Activated CD8-positive, alpha-beta T cell treated with anti-CD3 and anti-CD28 coated beads for 36 hours (primary cell): ENCODE measurements at regions not wholly inside any gene's neighbourhood (a gene's known extent, or its start where the extent isn't known, plus 50 kb on each side); places are given as distances from the start of the nearest gene placed in this dataset.

ENCODE experiments used
- ATAC-seq: fragments of 200-7000 bp; cut with Tn5 transposase; one replicate; pipeline ENCODE4 v1.10.0; 2021; ENCODE audit warnings: mild to moderate bottlenecking, moderate library complexity
- CTCF ChIA-PET: fragments of 350-600 bp; sonication (Branson Sonifier 250); formaldehyde crosslinking; loops from one replicate; lab custom pipeline; 2021; ENCODE audit warnings: antibody characterized with exemption; lab: Charles Lee
- POLR2A ChIA-PET: fragments of 350-600 bp; sonication (Branson Sonifier 250); formaldehyde crosslinking; loops from one replicate; lab custom pipeline; 2021; ENCODE audit warnings: antibody characterized with exemption; lab: Charles Lee
- DNase-seq: peaks from one replicate; pipeline ENCODE4 v3.0.0-alpha.2; 2020
- H3K27ac Mint-ChIP-seq: one replicate; pipeline ENCODE4 v1.8.0; 2021; ENCODE audit warnings: mild to moderate bottlenecking, mixed read lengths
- H3K27me3 Mint-ChIP-seq: one replicate; pipeline ENCODE4 v1.8.0; 2021; ENCODE audit warnings: mixed read lengths
- H3K36me3 Mint-ChIP-seq: one replicate; pipeline ENCODE4 v1.8.0; 2021; ENCODE audit warnings: low read depth, mixed read lengths
- H3K4me1 Mint-ChIP-seq: one replicate; pipeline ENCODE4 v1.8.0; 2021; ENCODE audit warnings: low read depth, mixed read lengths
- H3K4me3 Mint-ChIP-seq: one replicate; pipeline ENCODE4 v1.8.0; 2021; ENCODE audit warnings: mild to moderate bottlenecking, moderate library complexity, mixed read lengths
- H3K9me3 Mint-ChIP-seq: one replicate; pipeline ENCODE4 v1.8.0; 2021; ENCODE audit warnings: mixed read lengths
- intact Hi-C: fragments of 100-400 bp; cut with micrococcal nuclease; formaldehyde crosslinking; loops from one replicate; pipeline ENCODE4 v1.10.0; 2022
- TF ChIP-seq, protein P1 (sequence below): fragments of 200-600 bp; IDR thresholded peaks from one replicate; pipeline ENCODE4 v1.8.0; 2022; ENCODE audit warnings: antibody characterized with exemption, mild to moderate bottlenecking

DNA sequence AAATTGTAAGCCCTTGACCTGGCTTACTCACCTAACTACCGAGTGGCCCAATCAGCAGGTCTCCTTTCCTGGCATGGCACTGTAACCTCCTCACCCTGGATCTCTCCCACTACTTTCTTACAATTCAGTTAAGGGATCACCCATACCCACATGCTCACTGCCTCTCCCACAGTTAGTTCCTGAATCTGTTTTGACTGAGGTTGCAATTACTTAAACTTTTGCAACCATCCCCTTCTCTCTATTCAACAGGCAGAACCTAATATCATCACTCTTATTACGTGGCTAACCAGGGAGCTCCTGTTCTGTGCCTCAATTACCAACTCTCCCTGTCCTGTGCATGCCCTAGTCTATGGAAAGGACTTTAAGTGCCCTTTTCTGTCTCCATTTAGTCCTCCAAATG lies 84.2 kb upstream of the IKZF1 start:
- Mint-ChIP-seq H3K27me3 (no peaks in the 10 kb centered on the region), H3K4me1 (peaks cover 26% of the 10 kb centered on the region), H3K27ac (no peak overlapping the region), H3K9me3 (peaks cover 29% of the 10 kb centered on the region), H3K36me3 (peaks cover 11% of the 10 kb centered on the region), H3K4me3 (no peak overlapping the region)
- DNase-seq (no peak), ATAC-seq (no peak)
- TF ChIP-seq, protein P1, sequence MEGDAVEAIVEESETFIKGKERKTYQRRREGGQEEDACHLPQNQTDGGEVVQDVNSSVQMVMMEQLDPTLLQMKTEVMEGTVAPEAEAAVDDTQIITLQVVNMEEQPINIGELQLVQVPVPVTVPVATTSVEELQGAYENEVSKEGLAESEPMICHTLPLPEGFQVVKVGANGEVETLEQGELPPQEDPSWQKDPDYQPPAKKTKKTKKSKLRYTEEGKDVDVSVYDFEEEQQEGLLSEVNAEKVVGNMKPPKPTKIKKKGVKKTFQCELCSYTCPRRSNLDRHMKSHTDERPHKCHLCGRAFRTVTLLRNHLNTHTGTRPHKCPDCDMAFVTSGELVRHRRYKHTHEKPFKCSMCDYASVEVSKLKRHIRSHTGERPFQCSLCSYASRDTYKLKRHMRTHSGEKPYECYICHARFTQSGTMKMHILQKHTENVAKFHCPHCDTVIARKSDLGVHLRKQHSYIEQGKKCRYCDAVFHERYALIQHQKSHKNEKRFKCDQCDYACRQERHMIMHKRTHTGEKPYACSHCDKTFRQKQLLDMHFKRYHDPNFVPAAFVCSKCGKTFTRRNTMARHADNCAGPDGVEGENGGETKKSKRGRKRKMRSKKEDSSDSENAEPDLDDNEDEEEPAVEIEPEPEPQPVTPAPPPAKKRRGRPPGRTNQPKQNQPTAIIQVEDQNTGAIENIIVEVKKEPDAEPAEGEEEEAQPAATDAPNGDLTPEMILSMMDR, result no peak
- POLR2A ChIA-PET, result interaction anchor here (1.1 kb wide), 1 partner anchor 35 kb away, joined by 3 read pairs; no protein-coding TSS in a partner anchor
- CTCF ChIA-PET, result no interaction called here
- intact Hi-C loops, result no loop called here

DNA sequence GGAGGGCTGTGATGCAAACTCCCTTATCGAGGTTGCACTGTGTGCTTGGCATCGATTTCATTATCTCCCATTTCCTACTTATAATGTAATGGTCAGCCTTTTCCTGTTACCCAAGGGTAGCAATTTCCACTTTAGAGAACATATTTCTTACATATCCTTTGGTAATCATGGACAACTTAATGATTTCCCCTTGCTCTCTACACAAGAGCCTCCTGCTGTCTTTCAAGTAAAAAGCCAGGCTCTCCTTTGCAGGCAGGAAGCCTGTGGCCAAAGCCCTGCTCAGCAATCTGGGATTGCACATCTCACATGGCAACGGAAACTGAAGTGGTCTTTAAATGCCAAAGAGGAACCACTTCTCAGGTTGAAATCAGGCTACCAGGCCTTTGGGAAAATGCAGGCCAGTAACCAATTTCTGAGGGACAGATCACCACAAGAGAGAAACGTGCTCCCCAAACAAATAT lies 86.7 kb upstream of the IKZF1 start:
- Mint-ChIP-seq H3K9me3 (peaks cover 23% of the 10 kb centered on the region), H3K36me3 (peaks cover 8% of the 10 kb centered on the region), H3K4me1 (peaks cover 45% of the 10 kb centered on the region), H3K27me3 (no peaks in the 10 kb centered on the region), H3K4me3 (no peak overlapping the region), H3K27ac (peak overlapping the region; percentile 43)
- CTCF ChIA-PET, result interaction anchor here (0.8 to 7.3 kb wide), 3 partner anchors 10 to 12 kb away, joined by 5 to 66 read pairs (median 7); no protein-coding TSS in a partner anchor
- no peak for DNase-seq
- intact Hi-C loops, result no loop called here
- TF ChIP-seq, protein P1, result no peak
- ATAC-seq, result no peak
- POLR2A ChIA-PET, result interaction anchor here (2.0 kb wide), 1 partner anchor 9 kb away, joined by 14 read pairs; no protein-coding TSS in a partner anchor

DNA sequence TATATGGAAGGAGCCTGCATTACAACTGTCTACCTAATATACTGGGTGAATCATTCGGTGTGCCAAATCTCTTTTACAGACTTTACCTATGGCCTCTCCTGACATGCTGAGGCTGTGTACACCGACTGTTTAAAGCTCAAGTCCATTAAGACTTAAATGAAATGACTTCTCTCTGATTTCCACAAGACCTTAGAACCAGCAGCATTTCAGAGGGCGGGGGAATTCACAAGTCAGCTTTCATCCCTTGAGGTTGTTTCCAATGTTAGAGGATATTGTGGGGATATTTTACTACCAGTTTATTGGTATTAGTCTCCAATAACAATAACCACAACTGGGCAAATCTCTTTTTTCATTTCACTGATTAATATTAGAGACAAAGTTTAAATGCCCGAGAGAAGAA lies 87.1 kb upstream of the IKZF1 start:
- POLR2A ChIA-PET, result interaction anchor here (0.7 to 2.0 kb wide), 2 partner anchors 9 to 34 kb away, joined by 3 to 14 read pairs; no protein-coding TSS in a partner anchor

DNA sequence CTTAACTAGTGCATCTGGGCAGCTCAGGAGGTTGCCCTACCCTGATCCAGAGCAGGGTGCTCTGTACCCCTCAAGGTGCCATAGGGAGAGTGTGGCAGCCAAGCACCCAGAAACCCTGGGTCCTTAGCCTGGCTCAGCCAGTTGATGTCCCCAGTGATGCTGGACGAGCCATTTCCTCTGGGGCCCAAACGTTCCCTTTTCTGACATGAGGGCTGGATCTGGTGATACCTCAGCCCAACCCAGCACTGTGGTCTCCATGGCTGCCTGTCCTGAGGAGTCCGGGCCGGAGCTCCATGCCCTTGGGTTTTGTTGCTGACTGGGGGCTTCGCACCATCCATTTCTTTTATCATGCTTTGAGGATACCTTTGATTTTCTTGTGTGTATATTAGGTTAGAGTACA lies 87.9 kb upstream of the IKZF1 start:
- H3K27ac Mint-ChIP-seq, result no peak overlapping the region
- no peak for DNase-seq
- no peak overlapping the region for H3K4me3 Mint-ChIP-seq
- ATAC-seq, result no peak
- peaks cover 15% of the 10 kb centered on the region for H3K9me3 Mint-ChIP-seq
- H3K4me1 Mint-ChIP-seq, result peaks cover 57% of the 10 kb centered on the region
- ChIA-PET CTCF (interaction anchor here (7.3 kb wide), 1 partner anchor 11 kb away, joined by 66 read pairs; no protein-coding TSS in a partner anchor), POLR2A (interaction anchor here (0.7 to 2.0 kb wide), 3 partner anchors 10 to 77 kb away, joined by 3 to 14 read pairs (median 3); no protein-coding TSS in a partner anchor)
- H3K36me3 Mint-ChIP-seq, result peaks cover 5% of the 10 kb centered on the region
- intact Hi-C loops, result no loop called here
- TF ChIP-seq, protein P1, result no peak
- no peaks in the 10 kb centered on the region for H3K27me3 Mint-ChIP-seq

More for the DNA sequence above, 87.1 kb upstream of the IKZF1 start:
- Mint-ChIP-seq H3K4me3 (no peak overlapping the region), H3K36me3 (peaks cover 7% of the 10 kb centered on the region), H3K27me3 (no peaks in the 10 kb centered on the region), H3K9me3 (peaks cover 21% of the 10 kb centered on the region), H3K27ac (no peak overlapping the region), H3K4me1 (peaks cover 49% of the 10 kb centered on the region)
- ATAC-seq (no peak), DNase-seq (no peak)
- TF ChIP-seq, protein P1, result no peak
- CTCF ChIA-PET, result interaction anchor here (0.6 to 7.3 kb wide), 3 partner anchors 10 to 201 kb away, joined by 3 to 66 read pairs (median 5); no protein-coding TSS in a partner anchor
- intact Hi-C loops, result no loop called here

DNA sequence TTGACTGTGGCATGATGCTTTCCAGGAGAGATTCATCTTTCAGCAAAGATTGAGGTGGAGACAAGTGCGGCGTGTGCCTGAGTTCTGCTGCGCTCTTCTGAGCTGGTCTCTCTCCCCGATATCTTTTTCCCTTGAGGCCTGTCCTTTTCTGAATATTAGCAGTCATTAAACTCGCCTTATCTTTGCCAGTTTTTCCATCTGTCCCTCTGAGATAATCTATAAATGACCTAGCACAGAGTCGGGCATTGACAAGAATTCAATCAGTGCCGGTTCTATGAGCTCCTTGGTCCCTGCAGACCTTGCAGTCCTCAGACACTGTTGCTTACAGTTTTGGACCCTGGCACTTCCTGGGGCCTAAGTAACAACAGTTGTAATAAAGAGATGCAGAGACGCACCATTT lies 89.7 kb upstream of the IKZF1 start:
- POLR2A ChIA-PET, result interaction anchor here (1.1 to 4.0 kb wide), 4 partner anchors 11 to 106 kb away, joined by 3 to 21 read pairs (median 4); no protein-coding TSS in a partner anchor
- no peak for ATAC-seq

More for the DNA sequence above, 89.7 kb upstream of the IKZF1 start:
- H3K4me3 Mint-ChIP-seq, result no peak overlapping the region
- no peak overlapping the region for H3K27ac Mint-ChIP-seq
- H3K9me3 Mint-ChIP-seq, result no peaks in the 10 kb centered on the region
- CTCF ChIA-PET, result interaction anchor here (0.8 to 7.3 kb wide), 4 partner anchors 9 to 202 kb away, joined by 3 to 66 read pairs (median 10); no protein-coding TSS in a partner anchor
- H3K27me3 Mint-ChIP-seq, result no peaks in the 10 kb centered on the region
- H3K36me3 Mint-ChIP-seq, result peaks cover 1% of the 10 kb centered on the region
- TF ChIP-seq, protein P1, result no peak
- intact Hi-C loops, result no loop called here
- DNase-seq, result no peak
- H3K4me1 Mint-ChIP-seq, result peaks cover 76% of the 10 kb centered on the region
